ENCODE measurements at regions not wholly inside any gene's neighbourhood (a gene's known extent, or its start where the extent isn't known, plus 50 kb on each side); places are given as distances from the start of the nearest gene placed in this dataset.

GRCh38 chr18:10009321-10010144 is 95.7 kb downstream of the VAPA start:
- no peaks in the 10 kb centered on the region for H3K27me3 Mint-ChIP-seq (ENCODE audit: low read depth)
- no peaks in the 10 kb centered on the region for H3K9me3 Mint-ChIP-seq (ENCODE audit: low read depth)
- no peak overlapping the region for H3K4me3 Mint-ChIP-seq (ENCODE audit: unreplicated experiment)
- H3K27ac Mint-ChIP-seq (ENCODE audit: unreplicated experiment), result no peak overlapping the region
- H3K4me1 Mint-ChIP-seq (ENCODE audit: low read depth), result peaks cover 38% of the 10 kb centered on the region
- H3K36me3 Mint-ChIP-seq (ENCODE audit: low read depth), result no peaks in the 10 kb centered on the region
- TF ChIP-seq CTCF (IDR thresholded peaks at IDR 0.05), result no peak
- DNase-seq (ENCODE audit: low spot score), result no peak

- H3K36me3 Mint-ChIP-seq (ENCODE audit: low read depth), result no peaks in the 10 kb centered on the region
- H3K27ac Mint-ChIP-seq (ENCODE audit: unreplicated experiment), result peak overlapping the region; percentile 96
- no peaks in the 10 kb centered on the region for H3K9me3 Mint-ChIP-seq (ENCODE audit: low read depth)
- no peaks in the 10 kb centered on the region for H3K27me3 Mint-ChIP-seq (ENCODE audit: low read depth)
- DNase-seq (ENCODE audit: low spot score), result no peak
- TF ChIP-seq CTCF (IDR thresholded peaks at IDR 0.05), result no peak
- H3K4me3 Mint-ChIP-seq (ENCODE audit: unreplicated experiment), result no peak overlapping the region
- H3K4me1 Mint-ChIP-seq (ENCODE audit: low read depth), result peaks cover 47% of the 10 kb centered on the region
These were observed 96.8 kb downstream of the VAPA start for GRCh38 chr18:10010611-10011015.

GRCh38 chr18:10011061-10011460 is 97.2 kb downstream of the VAPA start:
- no peak for TF ChIP-seq CTCF (IDR thresholded peaks at IDR 0.05)
- Mint-ChIP-seq H3K9me3 (ENCODE audit: low read depth) (no peaks in the 10 kb centered on the region), H3K27ac (ENCODE audit: unreplicated experiment) (peak overlapping the region; percentile 96), H3K4me3 (ENCODE audit: unreplicated experiment) (no peak overlapping the region), H3K36me3 (ENCODE audit: low read depth) (no peaks in the 10 kb centered on the region), H3K4me1 (ENCODE audit: low read depth) (peaks cover 52% of the 10 kb centered on the region), H3K27me3 (ENCODE audit: low read depth) (no peaks in the 10 kb centered on the region)
- no peak for DNase-seq (ENCODE audit: low spot score)

- no peaks in the 10 kb centered on the region for H3K27me3 Mint-ChIP-seq (ENCODE audit: low read depth)
- peak overlapping the region; percentile 96 for H3K27ac Mint-ChIP-seq (ENCODE audit: unreplicated experiment)
- no peak overlapping the region for H3K4me3 Mint-ChIP-seq (ENCODE audit: unreplicated experiment)
- no peaks in the 10 kb centered on the region for H3K9me3 Mint-ChIP-seq (ENCODE audit: low read depth)
- H3K4me1 Mint-ChIP-seq (ENCODE audit: low read depth), result peaks cover 53% of the 10 kb centered on the region
- no peaks in the 10 kb centered on the region for H3K36me3 Mint-ChIP-seq (ENCODE audit: low read depth)
- no peak for DNase-seq (ENCODE audit: low spot score)
- TF ChIP-seq CTCF (IDR thresholded peaks at IDR 0.05), result no peak
These were observed 97.9 kb downstream of the VAPA start for GRCh38 chr18:10011751-10012150.

GRCh38 chr18:10012526-10012925 is 98.7 kb downstream of the VAPA start:
- TF ChIP-seq CTCF (IDR thresholded peaks at IDR 0.05), result no peak
- no peak for DNase-seq (ENCODE audit: low spot score)
- Mint-ChIP-seq H3K36me3 (ENCODE audit: low read depth) (no peaks in the 10 kb centered on the region), H3K27ac (ENCODE audit: unreplicated experiment) (no peak overlapping the region), H3K4me3 (ENCODE audit: unreplicated experiment) (no peak overlapping the region), H3K4me1 (ENCODE audit: low read depth) (peaks cover 59% of the 10 kb centered on the region), H3K9me3 (ENCODE audit: low read depth) (no peaks in the 10 kb centered on the region), H3K27me3 (ENCODE audit: low read depth) (no peaks in the 10 kb centered on the region)

Data from chondrocyte (in vitro differentiated cells).